Activated CD8-positive, alpha-beta T cell treated with anti-CD3 and anti-CD28 coated beads for 36 hours (primary cell): ENCODE measurements at regions not wholly inside any gene's neighbourhood (a gene's known extent, or its start where the extent isn't known, plus 50 kb on each side); places are given as distances from the start of the nearest gene placed in this dataset.
"Not testable (repeated sequence)": the region's sequence is repeated elsewhere in the genome, so short reads cannot be mapped to it uniquely, and the experiment has no call there.

Source experiments
- ATAC-seq: fragments of 200-7000 bp; cut with Tn5 transposase; one replicate; pipeline ENCODE4 v1.10.0; 2021; ENCODE audit warnings: mild to moderate bottlenecking, moderate library complexity
- CTCF ChIA-PET: fragments of 350-600 bp; sonication (Branson Sonifier 250); formaldehyde crosslinking; loops from one replicate; lab custom pipeline; 2021; ENCODE audit warnings: antibody characterized with exemption; lab: Charles Lee
- POLR2A ChIA-PET: fragments of 350-600 bp; sonication (Branson Sonifier 250); formaldehyde crosslinking; loops from one replicate; lab custom pipeline; 2021; ENCODE audit warnings: antibody characterized with exemption; lab: Charles Lee
- DNase-seq: peaks from one replicate; pipeline ENCODE4 v3.0.0-alpha.2; 2020
- H3K27ac Mint-ChIP-seq: one replicate; pipeline ENCODE4 v1.8.0; 2021; ENCODE audit warnings: mild to moderate bottlenecking, mixed read lengths
- H3K27me3 Mint-ChIP-seq: one replicate; pipeline ENCODE4 v1.8.0; 2021; ENCODE audit warnings: mixed read lengths
- H3K36me3 Mint-ChIP-seq: one replicate; pipeline ENCODE4 v1.8.0; 2021; ENCODE audit warnings: low read depth, mixed read lengths
- H3K4me1 Mint-ChIP-seq: one replicate; pipeline ENCODE4 v1.8.0; 2021; ENCODE audit warnings: low read depth, mixed read lengths
- H3K4me3 Mint-ChIP-seq: one replicate; pipeline ENCODE4 v1.8.0; 2021; ENCODE audit warnings: mild to moderate bottlenecking, moderate library complexity, mixed read lengths
- H3K9me3 Mint-ChIP-seq: one replicate; pipeline ENCODE4 v1.8.0; 2021; ENCODE audit warnings: mixed read lengths
- intact Hi-C: fragments of 100-400 bp; cut with micrococcal nuclease; formaldehyde crosslinking; loops from one replicate; pipeline ENCODE4 v1.10.0; 2022

- CTCF ChIA-PET: not testable (repeated sequence)
Measured at GRCh38 chr10:133689897-133690296, 63.3 kb upstream of the FRG2B start.

GRCh38 chr10:133688441-133688912 lies 61.9 kb upstream of the FRG2B start:
- H3K27ac Mint-ChIP-seq, H3K9me3 Mint-ChIP-seq, CTCF ChIA-PET, POLR2A ChIA-PET, H3K4me1 Mint-ChIP-seq, H3K36me3 Mint-ChIP-seq, DNase-seq, H3K4me3 Mint-ChIP-seq, H3K27me3 Mint-ChIP-seq, intact Hi-C loops: not testable (repeated sequence)
- ATAC-seq: peak; percentile 13

More at GRCh38 chr10:133689897-133690296, 63.3 kb upstream of the FRG2B start:
- POLR2A ChIA-PET, H3K4me3 Mint-ChIP-seq, intact Hi-C loops, H3K4me1 Mint-ChIP-seq, H3K36me3 Mint-ChIP-seq, H3K27me3 Mint-ChIP-seq, H3K27ac Mint-ChIP-seq, DNase-seq, H3K9me3 Mint-ChIP-seq, ATAC-seq: not testable (repeated sequence)

DNA sequence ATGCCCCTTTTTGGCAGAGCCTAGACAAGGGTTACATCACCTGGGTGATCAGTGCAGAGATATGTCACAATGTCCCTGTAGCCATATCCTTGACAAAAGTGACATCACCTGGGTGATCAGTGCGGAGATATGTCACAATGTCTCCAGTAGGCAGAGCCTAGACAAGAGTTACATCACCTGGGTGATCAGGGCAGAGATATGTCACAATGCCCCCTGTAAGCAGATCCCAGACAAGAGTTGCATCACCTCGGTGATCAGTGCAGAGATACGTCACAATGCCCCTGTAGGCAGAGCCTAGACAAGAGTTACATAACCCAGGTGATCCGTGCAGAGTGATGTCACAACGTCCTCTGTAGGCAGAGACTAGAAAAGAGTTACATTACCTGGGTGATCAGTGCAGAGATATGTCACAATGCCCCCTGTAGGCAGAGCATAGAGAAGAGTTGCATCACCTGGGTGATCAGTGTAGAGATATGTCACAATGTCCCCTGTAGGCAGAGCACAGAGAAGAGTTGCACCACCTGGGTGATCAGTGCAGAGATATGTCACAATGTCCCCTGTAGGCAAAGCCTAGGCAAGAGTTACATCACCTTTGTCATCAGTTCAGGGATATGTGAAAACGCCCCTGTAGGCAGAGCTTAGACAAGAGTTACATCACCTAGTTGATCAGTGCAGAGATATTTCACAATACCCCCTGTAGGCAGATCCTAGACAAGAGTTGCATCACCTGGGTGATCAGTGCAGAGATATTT lies 61.3 kb upstream of the FRG2B start:
- H3K4me3 Mint-ChIP-seq, intact Hi-C loops, CTCF ChIA-PET, H3K9me3 Mint-ChIP-seq, H3K36me3 Mint-ChIP-seq, DNase-seq, H3K4me1 Mint-ChIP-seq, H3K27me3 Mint-ChIP-seq, POLR2A ChIA-PET, H3K27ac Mint-ChIP-seq: not testable (repeated sequence)
- peak; percentile 10 for ATAC-seq

DNA sequence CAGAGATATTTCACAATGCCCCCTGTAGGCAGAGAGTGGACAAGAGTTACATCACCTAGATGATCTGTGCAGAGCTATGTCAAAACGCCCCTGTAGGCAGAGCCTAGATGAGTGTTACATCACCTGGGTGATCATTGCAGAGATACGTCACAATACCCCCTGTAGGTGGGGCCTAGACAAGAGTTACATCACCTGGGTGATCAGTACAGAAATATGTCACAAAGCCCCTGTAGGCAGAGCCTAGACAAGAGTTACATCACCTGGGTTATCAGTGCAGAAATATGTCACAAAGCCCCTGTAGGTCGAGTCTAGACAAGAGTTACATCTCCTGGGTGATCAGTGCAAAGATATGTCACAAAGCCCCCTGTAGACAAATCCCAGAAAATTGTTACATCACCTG lies 60.4 kb upstream of the FRG2B start:
- H3K36me3 Mint-ChIP-seq, POLR2A ChIA-PET, ATAC-seq, H3K4me3 Mint-ChIP-seq, DNase-seq, H3K4me1 Mint-ChIP-seq, CTCF ChIA-PET, intact Hi-C loops, H3K9me3 Mint-ChIP-seq, H3K27ac Mint-ChIP-seq, H3K27me3 Mint-ChIP-seq: not testable (repeated sequence)
